ENCODE measurements at regions not wholly inside any gene's neighbourhood (a gene's known extent, or its start where the extent isn't known, plus 50 kb on each side); places are given as distances from the start of the nearest gene placed in this dataset.

- TF ChIP-seq, protein P1, sequence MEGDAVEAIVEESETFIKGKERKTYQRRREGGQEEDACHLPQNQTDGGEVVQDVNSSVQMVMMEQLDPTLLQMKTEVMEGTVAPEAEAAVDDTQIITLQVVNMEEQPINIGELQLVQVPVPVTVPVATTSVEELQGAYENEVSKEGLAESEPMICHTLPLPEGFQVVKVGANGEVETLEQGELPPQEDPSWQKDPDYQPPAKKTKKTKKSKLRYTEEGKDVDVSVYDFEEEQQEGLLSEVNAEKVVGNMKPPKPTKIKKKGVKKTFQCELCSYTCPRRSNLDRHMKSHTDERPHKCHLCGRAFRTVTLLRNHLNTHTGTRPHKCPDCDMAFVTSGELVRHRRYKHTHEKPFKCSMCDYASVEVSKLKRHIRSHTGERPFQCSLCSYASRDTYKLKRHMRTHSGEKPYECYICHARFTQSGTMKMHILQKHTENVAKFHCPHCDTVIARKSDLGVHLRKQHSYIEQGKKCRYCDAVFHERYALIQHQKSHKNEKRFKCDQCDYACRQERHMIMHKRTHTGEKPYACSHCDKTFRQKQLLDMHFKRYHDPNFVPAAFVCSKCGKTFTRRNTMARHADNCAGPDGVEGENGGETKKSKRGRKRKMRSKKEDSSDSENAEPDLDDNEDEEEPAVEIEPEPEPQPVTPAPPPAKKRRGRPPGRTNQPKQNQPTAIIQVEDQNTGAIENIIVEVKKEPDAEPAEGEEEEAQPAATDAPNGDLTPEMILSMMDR (conservative IDR thresholded peaks at IDR 0.05; ENCODE audit: low read depth, low read length), result no peak
- peak; percentile 48 for DNase-seq (ENCODE audit: low read depth)
- no peak overlapping the region for H3K4me3 ChIP-seq (ENCODE audit: low read length)
These were observed 421.9 kb upstream of the TENM3 start for GRCh38 chr4:181821039-181822004.

- DNase-seq (ENCODE audit: low read depth), result peak; percentile 35
- TF ChIP-seq, protein P1 (conservative IDR thresholded peaks at IDR 0.05; ENCODE audit: low read depth, low read length), result no peak
- no peak overlapping the region for H3K4me3 ChIP-seq (ENCODE audit: low read length)
These were observed 421.2 kb upstream of the TENM3 start for GRCh38 chr4:181822005-181822375.

DNA sequence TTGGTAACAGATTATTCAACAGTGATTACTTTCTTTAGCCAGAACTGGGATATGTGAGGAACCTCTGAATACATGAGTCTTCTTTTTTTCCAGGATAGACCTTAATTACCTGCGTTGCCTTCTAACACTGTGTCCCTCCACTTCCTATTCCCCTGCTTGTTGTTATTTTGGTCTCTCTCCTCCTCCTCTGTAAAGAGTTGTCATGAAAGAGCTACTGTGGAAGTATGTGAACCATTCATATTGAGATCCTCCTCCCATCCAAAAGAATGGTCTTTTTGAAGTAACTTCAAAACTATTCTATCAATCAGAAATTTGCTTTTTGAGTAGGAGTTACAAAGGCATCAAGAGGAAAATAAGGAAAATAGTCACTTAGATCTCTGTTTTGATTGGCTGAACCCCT, 420.0 kb upstream of the TENM3 start:
- DNase-seq (ENCODE audit: low read depth), result no peak
- H3K4me3 ChIP-seq (ENCODE audit: low read length), result no peak overlapping the region
- TF ChIP-seq, protein P1 (conservative IDR thresholded peaks at IDR 0.05; ENCODE audit: low read depth, low read length), result no peak

GRCh38 chr4:181823645-181824044, 419.6 kb upstream of the TENM3 start:
- no peak overlapping the region for H3K4me3 ChIP-seq (ENCODE audit: low read length)
- TF ChIP-seq, protein P1 (conservative IDR thresholded peaks at IDR 0.05; ENCODE audit: low read depth, low read length), result no peak
- DNase-seq (ENCODE audit: low read depth), result no peak

GRCh38 chr4:181825564-181825963, 417.6 kb upstream of the TENM3 start:
- DNase-seq (ENCODE audit: low read depth), result no peak
- TF ChIP-seq, protein P1 (conservative IDR thresholded peaks at IDR 0.05; ENCODE audit: low read depth, low read length), result no peak

DNA sequence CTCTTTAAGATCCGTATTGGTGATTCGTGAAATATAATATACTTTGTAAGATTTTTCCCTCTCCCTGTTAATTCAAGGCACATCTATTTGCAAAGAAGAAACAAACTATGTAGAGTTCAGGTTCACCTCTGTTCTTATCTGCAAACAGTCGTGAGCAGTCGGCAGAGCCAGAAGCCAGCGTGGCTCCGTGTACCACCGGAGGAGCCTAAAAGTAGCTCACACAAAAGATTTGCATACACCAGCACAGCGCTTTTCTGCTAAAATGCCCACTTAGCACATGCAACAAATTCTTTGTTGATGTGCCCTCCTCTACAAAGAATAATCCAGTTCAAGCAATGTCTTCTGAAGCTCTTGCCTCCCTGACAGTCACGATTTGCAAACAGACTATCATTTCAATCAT, 416.0 kb upstream of the TENM3 start:
- no peak overlapping the region for H3K4me3 ChIP-seq (ENCODE audit: low read length)
- TF ChIP-seq, protein P1 (conservative IDR thresholded peaks at IDR 0.05; ENCODE audit: low read depth, low read length), result no peak
- no peak for DNase-seq (ENCODE audit: low read depth)

More at GRCh38 chr4:181825564-181825963, 417.6 kb upstream of the TENM3 start:
- no peak overlapping the region for H3K4me3 ChIP-seq (ENCODE audit: low read length)

Measured in retinal pigment epithelial cell (primary cell).